Skeletal muscle cell (primary cell): ENCODE measurements at regions not wholly inside any gene's neighbourhood (a gene's known extent, or its start where the extent isn't known, plus 50 kb on each side); places are given as distances from the start of the nearest gene placed in this dataset.
"Not testable (repeated sequence)": the region's sequence is repeated elsewhere in the genome, so short reads cannot be mapped to it uniquely, and the experiment has no call there.

Experiments used
- DNase-seq: peaks from one replicate; pipeline ENCODE4 v3.0.0-alpha.2; 2010; ENCODE audit warnings: low read depth
- H3K4me3 ChIP-seq: 2 replicates; pipeline ENCODE4 v1.5.1; 2011; ENCODE audit warnings: low read depth, mild to moderate bottlenecking, control low read depth, low read length, moderate library complexity

GRCh38 chr13:71033026-71033425 lies 834.0 kb downstream of the DACH1 start:
- no peak for DNase-seq
- no peak overlapping the region for H3K4me3 ChIP-seq

DNA sequence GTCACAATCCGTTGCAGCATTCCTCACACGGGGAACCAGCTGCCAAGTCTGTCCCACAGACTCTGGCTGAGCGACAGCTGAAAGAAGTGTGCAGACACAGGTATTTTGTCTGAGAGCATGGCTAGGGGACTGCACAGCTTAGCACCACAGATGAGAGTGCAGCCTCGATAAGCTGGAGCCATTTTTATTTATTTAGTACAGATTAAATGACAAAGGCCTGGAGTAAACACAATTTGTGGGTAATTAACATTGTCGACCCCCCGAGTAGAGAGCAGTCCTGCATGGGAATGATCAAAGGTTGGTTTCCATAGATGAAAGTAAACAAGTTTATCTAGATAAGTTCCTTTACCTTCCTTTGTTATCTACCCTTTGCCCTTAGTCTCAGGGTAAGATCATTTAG lies 836.2 kb downstream of the DACH1 start:
- no peak for DNase-seq
- H3K4me3 ChIP-seq: no peak overlapping the region

- H3K4me3 ChIP-seq: no peak overlapping the region
- DNase-seq: no peak
Observed at GRCh38 chr13:71028884-71029283, 838.1 kb downstream of the DACH1 start.

GRCh38 chr13:71021825-71022422 lies 845.1 kb downstream of the DACH1 start:
- H3K4me3 ChIP-seq: no peak overlapping the region
- no peak for DNase-seq

DNA sequence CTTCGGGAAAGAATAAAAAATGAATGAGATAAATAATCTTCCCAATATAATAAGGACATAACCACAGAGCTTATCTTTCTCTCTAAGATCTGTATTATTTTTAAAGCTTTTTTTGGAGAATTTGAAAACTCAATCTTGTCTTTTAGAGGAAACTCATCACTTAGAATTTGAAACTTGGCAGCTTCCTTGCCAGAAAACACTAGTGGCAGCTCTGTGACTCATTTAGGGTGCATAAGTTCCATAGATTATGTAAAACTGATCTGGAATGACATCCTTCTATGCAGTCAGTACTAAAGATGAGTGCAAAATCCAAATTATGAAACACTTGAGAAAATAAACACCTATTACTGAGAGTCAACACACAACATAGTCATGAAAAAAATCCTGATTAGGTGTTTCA lies 848.0 kb downstream of the DACH1 start:
- no peak for DNase-seq
- H3K4me3 ChIP-seq: no peak overlapping the region

DNA sequence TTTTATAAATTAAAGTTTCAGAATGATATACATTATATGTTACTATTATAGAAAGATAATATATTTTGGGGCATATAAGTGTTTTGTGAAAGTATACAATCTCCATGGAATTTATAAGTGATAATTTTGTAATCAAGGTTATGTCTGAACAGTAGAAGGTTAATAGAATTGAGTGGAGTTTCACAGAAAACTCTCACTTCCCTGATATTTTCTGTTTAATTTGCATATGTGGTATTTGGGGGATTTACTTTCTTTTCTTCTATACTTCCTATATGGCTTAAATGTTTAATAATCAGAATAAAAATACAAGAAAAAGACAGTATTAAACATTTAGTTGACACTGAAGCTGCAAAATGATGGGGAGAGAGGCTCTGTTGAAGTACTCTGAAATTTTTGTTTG lies 848.5 kb downstream of the DACH1 start:
- no peak for DNase-seq
- no peak overlapping the region for H3K4me3 ChIP-seq

DNA sequence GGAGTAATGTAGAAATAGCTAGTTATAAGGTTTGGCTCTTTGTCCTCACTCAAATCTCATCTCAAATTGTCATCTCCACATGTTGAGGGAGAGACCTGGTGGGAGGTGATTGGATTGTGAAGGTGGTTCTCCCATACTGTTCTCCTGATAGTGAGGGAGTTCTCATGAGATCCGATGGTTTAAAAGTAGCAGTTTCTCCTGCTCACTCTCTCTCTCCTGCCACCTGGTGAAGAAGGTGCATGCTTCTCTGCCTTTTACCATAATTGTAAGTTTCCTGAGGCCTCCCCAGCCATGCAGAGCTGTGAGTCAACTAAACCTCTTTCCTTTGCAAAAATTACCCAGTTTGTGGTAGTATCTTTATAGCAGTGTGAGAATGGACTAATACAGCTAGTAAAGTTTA lies 849.4 kb downstream of the DACH1 start:
- DNase-seq: no peak
- no peak overlapping the region for H3K4me3 ChIP-seq

DNA sequence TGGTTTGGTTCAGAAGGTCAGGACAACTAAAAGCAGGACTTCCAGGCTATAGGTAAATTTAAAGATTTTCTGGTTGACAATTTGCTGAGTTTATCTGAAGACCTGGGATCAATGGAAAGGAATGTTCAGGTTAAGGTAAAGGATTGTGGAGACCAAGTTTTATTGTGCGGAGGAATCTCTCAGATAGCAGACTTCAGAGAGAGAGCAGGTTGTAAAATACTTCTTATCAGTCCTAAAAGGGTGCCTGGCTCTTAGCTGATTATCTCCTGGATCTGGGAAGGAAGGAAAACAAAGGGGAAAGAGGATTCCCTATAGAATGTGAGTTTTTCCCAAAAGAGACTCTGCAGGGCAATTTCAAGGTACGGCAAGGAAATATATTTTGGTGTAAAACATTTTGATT lies 851.5 kb downstream of the DACH1 start:
- H3K4me3 ChIP-seq: no peak overlapping the region
- DNase-seq: no peak

GRCh38 chr13:71015021-71015420 lies 852.0 kb downstream of the DACH1 start:
- no peak for DNase-seq
- no peak overlapping the region for H3K4me3 ChIP-seq

DNA sequence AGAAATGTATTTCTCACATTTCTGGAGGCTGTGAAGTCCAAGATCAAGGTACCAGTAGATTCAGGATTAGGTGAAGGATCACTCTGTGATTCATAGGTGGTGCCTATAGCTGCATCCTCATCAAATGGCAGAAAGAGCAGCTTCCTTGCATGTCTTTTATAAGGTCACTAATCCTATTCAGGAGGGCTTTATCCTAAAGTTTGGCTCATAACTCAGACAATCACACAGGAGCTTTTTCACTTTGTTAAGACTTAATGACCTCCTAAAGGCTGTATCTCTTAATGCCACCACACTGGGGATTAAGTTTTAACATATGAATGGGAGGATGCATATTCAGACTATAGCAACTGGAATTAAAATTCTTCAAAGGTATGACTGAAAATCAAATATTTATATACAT lies 861.1 kb downstream of the DACH1 start:
- DNase-seq: no peak
- H3K4me3 ChIP-seq: no peak overlapping the region

- DNase-seq: no peak
Observed at GRCh38 chr13:70995338-70995737, 871.7 kb downstream of the DACH1 start.

DNA sequence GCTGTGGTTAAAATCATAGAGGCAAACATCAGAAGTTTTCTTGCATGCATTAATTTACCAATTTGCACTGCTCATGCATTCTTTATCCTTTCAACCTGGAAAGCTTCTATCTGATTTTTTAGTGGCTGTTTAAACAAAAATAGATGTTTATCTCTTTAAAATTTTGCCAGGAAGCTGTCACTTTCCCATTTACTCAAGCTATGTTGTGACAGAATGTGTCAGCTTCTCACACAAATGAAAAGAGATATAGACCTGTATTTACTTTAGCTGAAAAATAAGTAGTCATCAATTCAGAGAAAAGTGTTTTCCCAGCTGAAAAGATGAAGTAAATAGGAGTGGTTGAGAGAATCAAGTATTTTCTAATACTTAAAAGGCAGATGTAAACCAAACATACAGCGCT lies 872.8 kb downstream of the DACH1 start:
- no peak for DNase-seq
- no peak overlapping the region for H3K4me3 ChIP-seq

More at GRCh38 chr13:70995338-70995737, 871.7 kb downstream of the DACH1 start:
- H3K4me3 ChIP-seq: no peak overlapping the region

- no peak for DNase-seq
- no peak overlapping the region for H3K4me3 ChIP-seq
Observed at GRCh38 chr13:70987043-70987442, 878.8 kb upstream of the KLHL1 start.

GRCh38 chr13:70985371-70985770 lies 877.1 kb upstream of the KLHL1 start:
- no peak overlapping the region for H3K4me3 ChIP-seq
- DNase-seq: no peak

DNA sequence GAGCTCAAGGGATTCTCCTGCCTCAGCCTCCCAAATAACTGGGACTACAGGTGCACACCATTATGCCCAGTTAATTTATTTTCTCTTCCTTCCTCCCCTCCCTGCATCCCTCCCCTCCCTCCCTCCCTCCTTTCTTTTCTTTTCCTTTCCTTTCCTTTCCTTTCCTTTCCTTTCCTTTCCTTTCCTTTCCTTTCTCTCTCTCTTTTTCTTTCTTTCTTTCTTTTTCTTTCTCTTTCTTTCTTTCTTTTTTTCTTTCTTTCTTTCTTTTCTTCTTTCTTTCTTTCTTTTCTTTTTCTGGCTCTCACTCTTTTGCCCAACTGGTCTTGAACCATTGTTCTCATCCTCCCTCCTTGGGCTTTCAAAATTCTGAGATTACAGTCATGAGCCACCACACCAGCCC lies 873.0 kb upstream of the KLHL1 start:
- H3K4me3 ChIP-seq, DNase-seq: not testable (repeated sequence)

- no peak overlapping the region for H3K4me3 ChIP-seq
- DNase-seq: no peak
Observed at GRCh38 chr13:70969321-70969720, 861.1 kb upstream of the KLHL1 start.

GRCh38 chr13:70967564-70967963 lies 859.3 kb upstream of the KLHL1 start:
- no peak for DNase-seq

GRCh38 chr13:70964874-70965273 lies 856.6 kb upstream of the KLHL1 start:
- DNase-seq: no peak
- no peak overlapping the region for H3K4me3 ChIP-seq

More at GRCh38 chr13:70967564-70967963, 859.3 kb upstream of the KLHL1 start:
- no peak overlapping the region for H3K4me3 ChIP-seq

DNA sequence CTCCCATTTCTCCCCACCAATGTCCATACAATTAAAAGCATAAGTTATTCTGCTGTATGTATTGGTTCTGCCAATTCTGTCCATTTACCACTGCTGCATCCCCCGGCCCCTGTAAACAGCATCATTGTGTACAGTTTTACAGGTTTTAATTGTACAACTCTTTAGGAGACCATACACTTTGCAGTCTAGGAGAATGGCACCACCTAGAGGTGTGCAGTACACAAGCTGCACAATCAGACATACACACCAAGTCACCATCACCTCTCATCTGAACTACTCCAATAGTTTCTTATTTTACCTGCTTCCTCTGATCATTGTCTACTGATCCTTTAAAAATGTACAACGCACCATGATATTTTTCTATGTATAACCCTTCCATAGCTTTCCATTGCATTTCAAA lies 855.9 kb upstream of the KLHL1 start:
- no peak overlapping the region for H3K4me3 ChIP-seq
- DNase-seq: no peak

DNA sequence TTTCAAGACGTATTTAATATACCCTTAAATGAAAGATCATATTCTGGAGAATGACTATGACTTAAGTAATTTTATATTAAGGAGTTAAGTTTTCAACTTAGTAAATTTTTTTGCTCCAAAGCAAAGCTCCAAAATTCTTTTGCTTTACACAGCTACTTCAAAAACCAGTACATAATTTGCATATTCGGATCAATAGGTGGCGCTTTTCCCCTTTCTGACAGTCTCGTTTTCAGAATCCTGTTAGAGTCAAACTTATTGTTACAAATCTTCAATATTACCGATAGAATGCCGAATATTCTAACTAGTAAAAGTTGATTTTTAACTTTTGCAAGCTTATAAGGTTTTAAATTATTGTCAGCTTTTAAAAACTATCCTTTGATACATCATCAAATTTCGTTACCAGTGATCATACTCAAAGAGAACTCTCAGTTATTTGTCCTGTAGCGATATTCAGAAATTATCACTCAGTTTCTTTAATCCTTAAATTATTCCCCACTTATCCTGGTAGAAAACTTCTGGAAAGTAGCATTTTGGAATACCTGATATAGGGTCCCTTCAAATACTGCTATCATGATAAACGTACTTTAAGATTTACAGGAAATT lies 852.7 kb upstream of the KLHL1 start:
- DNase-seq: no peak
- H3K4me3 ChIP-seq: no peak overlapping the region

GRCh38 chr13:70959035-70959775 lies 851.0 kb upstream of the KLHL1 start:
- no peak overlapping the region for H3K4me3 ChIP-seq
- DNase-seq: no peak
